H7 (cell line): ENCODE measurements at regions not wholly inside any gene's neighbourhood (a gene's known extent, or its start where the extent isn't known, plus 50 kb on each side); places are given as distances from the start of the nearest gene placed in this dataset.

ENCODE experiments used
- DNase-seq: peaks from one replicate; pipeline ENCODE4 v3.0.0; 2012
- H3K27me3 ChIP-seq: 2 replicates; pipeline ENCODE4 v1.6.0; 2011; ENCODE audit warnings: mild to moderate bottlenecking, low read length; ENCODE audit not compliant: control insufficient read depth, insufficient read depth
- H3K36me3 ChIP-seq: replicated peaks from 2 replicates; pipeline ENCODE4 v1.5.1; 2011; ENCODE audit warnings: low read length; ENCODE audit not compliant: control insufficient read depth, insufficient read depth
- H3K4me3 ChIP-seq: 2 replicates; pipeline ENCODE4 v1.5.1; 2011; ENCODE audit warnings: low read depth, mild to moderate bottlenecking, control low read depth, low read length, moderate library complexity; ENCODE audit not compliant: insufficient read depth

DNA sequence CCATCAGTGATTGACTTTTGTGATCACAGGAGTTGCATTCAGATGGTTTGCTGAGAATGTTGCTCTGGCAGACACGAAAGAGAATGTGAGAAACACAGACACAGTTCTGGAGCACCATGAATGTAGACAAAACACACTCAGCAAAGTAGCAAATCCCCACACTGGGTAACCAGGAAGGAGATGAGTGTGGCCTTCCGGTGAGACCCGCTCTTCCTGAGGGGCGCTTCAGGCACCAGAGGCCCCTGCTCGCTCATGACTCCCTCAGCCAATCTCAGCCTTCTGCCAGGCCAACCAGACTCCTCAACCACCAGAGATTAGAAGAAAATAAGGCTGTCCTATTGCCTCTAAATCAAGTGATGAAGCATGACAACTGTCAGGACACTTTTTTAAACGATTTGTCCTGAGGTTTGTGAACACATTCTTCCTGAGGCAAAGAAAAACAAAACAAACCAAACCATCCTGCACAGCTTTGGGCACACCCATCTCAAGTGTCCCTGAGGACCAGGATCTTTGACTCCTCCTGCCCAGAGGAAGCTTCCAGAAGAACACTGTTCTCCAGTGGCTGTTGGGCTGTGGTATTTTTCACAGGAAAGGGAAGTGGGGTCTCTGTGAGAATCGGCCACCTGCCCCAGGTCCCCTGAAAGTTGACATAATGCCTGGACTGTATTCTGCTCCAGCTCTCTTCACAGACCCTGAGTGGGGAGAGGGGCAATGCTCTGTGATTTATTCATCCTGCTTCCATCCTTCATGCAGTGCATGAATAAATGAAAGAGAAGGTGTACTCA, 152.8 kb downstream of the BCL11A start:
- DNase-seq: no peak
- Histone ChIP-seq H3K36me3 (no peaks in the 10 kb centered on the region), H3K27me3 (no peaks in the 10 kb centered on the region; the same call in 1 of the 2 replicates)

DNA sequence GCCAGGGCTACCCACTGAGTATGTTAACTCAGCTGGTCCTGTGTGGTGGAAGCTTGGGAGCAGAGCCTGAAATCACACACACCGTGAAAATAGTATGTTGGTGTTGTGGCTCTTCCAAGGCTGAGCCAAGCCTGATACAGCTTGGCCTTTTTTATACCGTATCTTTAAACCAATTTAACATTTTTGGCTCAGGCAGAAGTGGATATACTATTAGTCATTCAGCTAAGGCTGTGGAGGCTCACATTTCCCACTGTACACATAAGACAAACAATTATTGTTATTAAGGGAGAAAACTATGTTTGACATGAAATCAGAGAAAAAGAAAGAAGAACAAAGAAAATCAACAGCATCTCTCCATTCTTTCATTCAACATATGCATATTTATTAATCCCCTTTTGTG, 159.0 kb downstream of the BCL11A start:
- Histone ChIP-seq H3K27me3 (no peaks in the 10 kb centered on the region), H3K4me3 (no peak overlapping the region), H3K36me3 (no peaks in the 10 kb centered on the region)
- DNase-seq: no peak

More for the DNA sequence above, 152.8 kb downstream of the BCL11A start:
- H3K4me3 ChIP-seq: no peak overlapping the region

DNA sequence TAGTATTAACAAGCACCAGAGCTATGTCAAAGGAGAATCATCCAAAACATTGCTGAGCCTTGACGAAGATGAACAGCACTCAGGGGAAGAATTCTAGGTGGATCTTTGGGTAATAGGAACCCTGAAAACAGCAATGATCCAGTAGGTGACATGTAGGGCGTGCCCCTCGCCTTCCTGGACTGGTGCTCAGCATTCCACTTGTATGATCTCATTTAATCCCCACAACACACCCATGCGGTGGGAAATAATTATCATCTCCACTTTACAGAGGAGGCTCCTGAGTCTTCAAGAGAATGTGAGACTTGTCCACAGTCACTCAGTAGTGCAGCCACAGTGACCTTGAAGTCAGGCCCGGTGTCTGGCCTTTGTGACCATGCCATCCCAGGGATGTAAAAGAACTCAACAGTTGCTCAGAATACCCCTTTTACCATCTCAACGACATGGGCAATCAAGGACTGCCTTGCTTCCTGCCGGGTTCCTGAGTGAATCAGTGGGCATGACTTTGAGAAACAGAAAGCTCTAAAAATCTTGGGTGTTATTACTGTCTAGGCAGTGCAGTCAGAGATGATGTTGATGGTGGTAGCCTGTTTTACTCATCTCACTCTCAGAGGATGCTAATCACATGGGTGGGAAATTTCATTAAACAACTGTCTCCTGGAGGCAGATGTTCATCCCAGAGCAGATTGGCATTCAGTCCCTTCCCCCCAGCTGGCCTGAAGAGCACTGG, 161.6 kb downstream of the BCL11A start:
- no peak for DNase-seq
- no peak overlapping the region for H3K4me3 ChIP-seq
- no peaks in the 10 kb centered on the region for H3K27me3 ChIP-seq
- no peaks in the 10 kb centered on the region for H3K36me3 ChIP-seq

DNA sequence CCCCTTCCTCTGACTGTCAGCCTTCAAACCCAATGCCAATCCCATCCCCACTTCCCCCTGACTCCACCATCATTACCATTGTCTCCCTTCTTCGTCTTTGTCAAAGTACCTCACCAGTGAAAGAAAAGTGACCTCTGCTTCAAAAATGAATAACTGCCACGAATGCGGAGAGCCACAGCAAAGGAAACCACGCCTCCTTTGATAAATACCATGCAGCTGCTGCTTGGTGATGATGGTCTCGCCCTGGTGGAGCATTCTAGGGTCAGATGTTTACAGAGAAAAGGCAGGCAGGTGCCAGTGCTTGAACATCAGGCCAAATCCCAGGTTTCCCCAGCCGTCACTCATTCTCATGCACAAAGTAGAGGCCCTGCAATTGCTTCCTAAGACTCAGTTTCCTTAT, 162.2 kb downstream of the BCL11A start:
- Histone ChIP-seq H3K36me3 (no peaks in the 10 kb centered on the region), H3K27me3 (no peaks in the 10 kb centered on the region), H3K4me3 (no peak overlapping the region)
- DNase-seq: no peak

DNA sequence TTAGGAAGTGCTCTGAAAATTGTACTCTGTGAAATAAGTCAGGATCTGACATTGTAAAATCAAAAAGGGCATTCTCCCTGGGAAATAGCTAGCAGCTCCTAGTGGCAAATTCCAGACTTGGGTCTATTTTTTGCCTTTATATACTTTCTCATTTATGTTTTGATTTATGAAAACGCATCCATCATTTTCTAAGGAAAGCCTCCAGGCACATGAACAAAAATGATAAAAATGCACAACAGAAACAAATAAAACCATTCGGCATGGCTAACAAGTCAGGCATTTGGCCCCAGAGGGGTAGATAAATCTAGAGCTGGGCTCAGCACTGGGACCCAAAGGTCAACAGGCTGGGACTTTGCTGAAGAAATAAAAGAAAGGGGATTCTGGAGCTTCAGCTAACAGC, 167.0 kb downstream of the BCL11A start:
- Histone ChIP-seq H3K27me3 (peaks cover 1% of the 10 kb centered on the region; the same call in 1 of the 2 replicates), H3K36me3 (no peaks in the 10 kb centered on the region), H3K4me3 (no peak overlapping the region)
- DNase-seq: no peak

DNA sequence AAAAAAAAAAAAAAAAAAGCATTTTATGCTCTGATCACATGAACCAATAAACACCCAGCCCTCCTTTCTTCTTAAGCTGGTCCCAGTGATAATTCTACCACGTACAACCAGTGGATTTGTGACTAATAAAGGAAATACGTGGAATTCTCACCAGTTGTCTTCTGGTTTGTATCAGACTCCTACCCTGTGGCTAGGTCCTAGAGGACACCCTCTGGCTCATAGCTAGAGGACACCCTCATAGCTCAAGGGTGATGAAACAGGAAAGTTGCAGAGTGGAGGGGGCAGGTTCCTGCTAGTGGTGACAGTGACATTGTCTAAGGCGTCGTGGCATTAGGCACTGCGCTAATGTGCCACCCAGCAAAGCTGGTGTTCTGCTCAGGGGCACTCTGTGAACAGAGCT, 167.8 kb downstream of the BCL11A start:
- Histone ChIP-seq H3K27me3 (peaks cover 1% of the 10 kb centered on the region; the same call in 1 of the 2 replicates), H3K4me3 (no peak overlapping the region), H3K36me3 (no peaks in the 10 kb centered on the region)
- DNase-seq: no peak

DNA sequence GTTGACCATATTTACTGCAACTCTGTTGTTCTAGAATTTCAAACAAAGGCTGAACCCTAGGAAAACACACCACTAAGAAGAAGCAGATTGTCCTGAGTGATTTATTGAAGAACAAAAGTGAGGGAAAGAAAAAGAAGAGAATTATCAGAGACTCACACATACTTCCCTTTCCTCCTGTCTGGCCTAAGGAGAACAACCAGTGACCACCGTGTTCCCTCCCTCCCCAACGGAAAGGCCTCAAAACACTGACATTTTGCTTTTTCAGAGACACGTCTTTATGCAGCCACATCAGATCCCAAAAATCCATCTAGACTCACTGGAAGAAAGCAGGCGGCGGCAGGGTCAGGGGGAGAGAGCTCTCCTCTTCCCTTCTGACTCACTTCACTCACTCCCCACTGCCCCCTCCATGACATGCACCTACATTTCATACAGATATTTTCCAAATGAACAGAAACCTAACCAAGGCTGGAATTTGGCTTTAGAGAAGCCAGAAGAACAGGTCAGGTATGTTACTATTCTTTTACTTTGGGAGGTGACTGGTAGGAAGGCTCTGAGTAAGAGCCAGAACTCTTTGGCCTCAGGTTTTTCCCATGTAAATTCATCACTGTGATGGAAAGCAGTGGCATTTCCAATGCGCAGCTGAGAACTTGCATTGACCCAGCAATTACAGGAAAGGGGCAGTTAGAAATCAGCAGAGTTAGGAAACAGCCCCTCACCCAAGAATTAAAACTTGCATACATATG, 169.9 kb downstream of the BCL11A start:
- H3K27me3 ChIP-seq: peaks cover 1% of the 10 kb centered on the region; the same call in 1 of the 2 replicates
- H3K36me3 ChIP-seq: no peaks in the 10 kb centered on the region
- no peak for DNase-seq
- no peak overlapping the region for H3K4me3 ChIP-seq

DNA sequence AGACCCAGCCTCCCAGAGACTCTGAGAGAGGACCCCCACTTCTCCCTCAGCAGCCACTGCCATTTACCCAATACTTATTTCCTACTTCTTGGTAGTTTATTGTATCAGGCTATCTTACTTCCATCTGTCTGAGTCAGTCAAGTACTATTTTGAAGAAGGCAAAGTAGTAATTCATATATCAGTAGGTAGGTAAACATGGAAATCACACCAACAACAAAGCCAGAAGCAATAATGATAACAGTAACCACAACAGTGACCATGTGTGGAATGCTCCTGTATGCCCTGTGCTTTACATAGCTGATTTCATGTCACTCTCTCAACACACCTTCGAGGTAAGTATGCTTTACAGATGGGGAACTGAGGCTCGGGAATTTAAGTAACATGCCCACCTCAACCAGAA, 173.0 kb downstream of the BCL11A start:
- Histone ChIP-seq H3K27me3 (no peaks in the 10 kb centered on the region), H3K36me3 (no peaks in the 10 kb centered on the region), H3K4me3 (no peak overlapping the region)
- DNase-seq: no peak

DNA sequence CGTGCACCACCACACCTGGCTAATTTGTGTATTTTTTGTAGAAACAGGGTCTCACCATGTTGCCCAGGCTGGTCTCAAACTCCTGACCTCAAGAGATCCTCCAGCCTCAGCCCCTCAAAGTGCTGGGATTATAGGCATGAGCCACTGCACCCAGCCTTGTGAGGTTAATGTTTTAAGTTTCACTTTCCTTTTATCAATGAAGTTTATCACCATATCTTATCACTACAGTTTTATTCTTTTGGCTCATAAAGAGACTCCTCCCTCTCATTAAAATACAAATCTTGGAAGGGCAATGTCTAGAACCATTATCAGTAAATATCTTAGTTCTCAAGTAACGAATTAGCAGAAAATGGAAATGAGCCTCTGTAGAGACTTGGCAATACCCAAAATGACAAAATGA, 173.8 kb downstream of the BCL11A start:
- H3K36me3 ChIP-seq: no peaks in the 10 kb centered on the region
- DNase-seq: no peak

DNA sequence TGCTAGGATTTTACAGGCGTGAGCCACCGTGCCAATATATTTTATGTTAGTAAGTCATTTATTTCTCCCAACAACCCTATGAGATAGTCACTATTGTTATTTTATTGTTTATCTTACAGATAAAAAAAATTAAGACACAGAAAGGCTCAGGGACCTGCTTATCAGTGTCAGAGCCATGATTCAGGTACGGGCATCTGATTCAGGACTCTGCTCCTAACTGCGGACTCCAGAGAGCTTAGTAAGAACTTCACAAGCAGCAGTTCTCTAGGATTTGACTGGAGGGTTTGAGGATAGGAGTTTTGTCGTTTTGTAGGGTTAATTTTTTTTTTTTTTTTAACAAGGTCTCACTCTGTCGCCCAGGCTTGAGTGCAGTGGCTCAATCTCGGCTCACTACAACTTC, 174.2 kb downstream of the BCL11A start:
- Histone ChIP-seq H3K36me3 (no peaks in the 10 kb centered on the region), H3K27me3 (no peaks in the 10 kb centered on the region), H3K4me3 (no peak overlapping the region)
- no peak for DNase-seq

More for the DNA sequence above, 173.8 kb downstream of the BCL11A start:
- no peak overlapping the region for H3K4me3 ChIP-seq
- no peaks in the 10 kb centered on the region for H3K27me3 ChIP-seq

DNA sequence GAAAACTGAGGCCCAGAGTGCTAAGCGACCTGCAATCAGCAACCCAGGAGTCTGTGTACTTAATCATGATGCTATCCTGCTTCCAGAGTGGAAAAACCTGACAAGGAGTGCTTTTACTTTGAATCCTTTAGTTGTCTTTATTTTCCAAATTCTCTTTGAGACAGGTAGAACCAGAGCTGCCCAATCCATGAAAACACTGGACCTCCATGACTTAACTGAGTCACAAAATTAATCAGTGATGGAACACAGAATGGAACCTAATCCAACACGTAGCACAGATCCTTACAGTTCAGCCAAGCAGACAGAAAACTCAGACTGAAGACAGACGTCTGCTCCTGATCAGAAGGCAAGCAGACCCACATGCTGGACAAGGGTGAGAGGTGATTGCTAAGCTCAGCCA, 175.6 kb downstream of the BCL11A start:
- Histone ChIP-seq H3K4me3 (no peak overlapping the region), H3K36me3 (no peaks in the 10 kb centered on the region), H3K27me3 (no peaks in the 10 kb centered on the region)
- no peak for DNase-seq

DNA sequence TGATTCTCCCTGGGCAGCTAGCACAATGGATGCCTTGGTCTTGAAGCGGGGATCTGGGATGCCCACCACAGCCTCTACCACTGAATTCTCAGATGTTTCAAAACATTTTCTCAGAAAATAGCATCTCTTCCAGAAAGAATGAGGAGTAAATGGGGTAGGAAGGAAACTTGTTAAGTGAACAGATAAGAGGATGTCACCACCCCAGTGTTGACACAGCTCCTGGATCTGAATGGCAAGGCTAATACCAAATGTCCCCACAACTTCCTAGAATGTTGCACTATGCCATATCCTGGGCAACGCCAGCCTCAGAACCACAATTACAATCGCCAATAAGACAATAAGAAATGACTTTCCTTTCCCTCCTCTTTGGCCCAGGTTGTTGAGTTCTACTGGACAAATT, 177.2 kb downstream of the BCL11A start:
- no peak for DNase-seq
- H3K36me3 ChIP-seq: no peaks in the 10 kb centered on the region
- no peak overlapping the region for H3K4me3 ChIP-seq
- H3K27me3 ChIP-seq: no peaks in the 10 kb centered on the region

DNA sequence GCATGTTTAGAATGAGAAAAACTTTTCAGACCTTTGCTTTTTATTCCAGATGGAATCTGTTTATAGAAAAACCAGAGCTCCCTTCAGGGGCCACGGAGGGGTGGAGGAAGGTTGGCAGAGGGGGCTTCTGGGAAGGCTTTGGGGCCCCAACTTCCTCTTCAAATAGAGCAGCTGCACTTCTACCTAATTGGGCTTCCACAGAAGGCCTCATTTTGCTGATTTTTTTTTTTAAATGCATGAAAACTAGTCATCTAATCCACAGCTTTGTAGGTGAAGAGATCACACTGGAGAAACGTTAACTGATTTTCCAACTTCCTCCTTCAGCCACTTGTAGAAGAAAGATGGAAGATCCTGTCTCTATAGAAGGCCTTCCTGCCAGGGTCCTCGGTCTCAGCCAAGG, 181.8 kb downstream of the BCL11A start:
- Histone ChIP-seq H3K36me3 (no peaks in the 10 kb centered on the region), H3K4me3 (no peak overlapping the region), H3K27me3 (no peaks in the 10 kb centered on the region)
- DNase-seq: no peak

DNA sequence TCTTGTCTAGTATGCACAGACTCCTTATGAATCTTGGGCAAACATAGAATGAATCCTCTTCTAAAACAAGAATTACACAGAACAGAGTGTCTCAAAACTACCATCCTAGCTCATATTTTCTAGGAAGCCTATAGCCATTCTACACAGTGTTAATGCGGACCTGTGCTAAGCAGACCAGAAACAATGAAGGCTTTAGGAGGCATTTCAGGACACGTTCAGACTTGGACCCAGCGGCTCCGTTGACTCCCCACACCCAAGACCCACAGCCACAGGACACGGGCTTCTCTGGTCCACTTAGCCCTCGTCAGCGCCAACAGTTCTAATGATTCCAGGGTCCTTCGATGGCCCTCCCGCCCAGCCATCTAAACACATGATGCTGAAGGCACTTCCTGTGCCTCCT, 182.2 kb downstream of the BCL11A start:
- Histone ChIP-seq H3K27me3 (no peaks in the 10 kb centered on the region), H3K4me3 (no peak overlapping the region), H3K36me3 (no peaks in the 10 kb centered on the region)
- DNase-seq: no peak

DNA sequence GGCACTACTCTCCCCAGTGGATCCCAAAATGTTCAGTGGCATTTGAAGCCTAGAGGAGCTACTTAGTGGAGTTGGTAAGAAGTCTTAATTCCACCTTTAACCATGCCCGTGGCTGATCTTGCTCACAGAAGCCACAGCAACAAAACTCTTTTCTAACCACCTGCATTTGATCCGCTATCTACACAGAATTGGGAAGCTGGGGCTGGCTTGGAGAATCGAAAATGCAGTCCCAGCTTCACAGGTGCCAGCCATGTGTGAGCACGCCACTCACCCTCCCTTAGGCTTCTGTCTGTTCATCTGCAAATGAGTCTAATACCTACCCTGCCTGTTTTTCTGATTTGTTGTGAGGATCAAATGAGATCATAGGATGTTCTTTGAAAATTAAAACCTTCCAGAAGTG, 182.6 kb downstream of the BCL11A start:
- H3K27me3 ChIP-seq: no peaks in the 10 kb centered on the region
- no peaks in the 10 kb centered on the region for H3K36me3 ChIP-seq
- DNase-seq: no peak
- H3K4me3 ChIP-seq: no peak overlapping the region
